ENCODE measurements at regions not wholly inside any gene's neighbourhood (a gene's known extent, or its start where the extent isn't known, plus 50 kb on each side); places are given as distances from the start of the nearest gene placed in this dataset.

- no peak for DNase-seq (ENCODE audit: low spot score)
- CTCF ChIA-PET: no interaction called here
- peaks cover 2% of the 10 kb centered on the region; the same call in 1 of the 2 replicates for H3K36me3 Mint-ChIP-seq
- H3K4me3 Mint-ChIP-seq: no peak overlapping the region
- peaks cover 9% of the 10 kb centered on the region for H3K9me3 Mint-ChIP-seq
- H3K4me1 Mint-ChIP-seq: no peaks in the 10 kb centered on the region
- TF ChIP-seq ETV6 (CRISPR knock-in tag; IDR thresholded peaks at IDR 0.05): no peak
- TF ChIP-seq ATF2 (CRISPR knock-in tag; IDR thresholded peaks at IDR 0.05; ENCODE audit: borderline replicate concordance, low read depth): no peak
- TF ChIP-seq ATF6 (CRISPR knock-in tag; IDR thresholded peaks at IDR 0.05): no peak
- TF ChIP-seq IRF1 (CRISPR knock-in tag; IDR thresholded peaks at IDR 0.05): no peak
- no peak for TF ChIP-seq CBFB (CRISPR knock-in tag; IDR thresholded peaks at IDR 0.05; ENCODE audit: low read depth)
- no peak for TF ChIP-seq E2F1 (CRISPR knock-in tag; IDR thresholded peaks at IDR 0.05)
- TF ChIP-seq SOX15 (CRISPR knock-in tag; IDR thresholded peaks at IDR 0.05): no peak
- TF ChIP-seq ZNF423 (CRISPR knock-in tag; IDR thresholded peaks at IDR 0.05): no peak
- no peak for TF ChIP-seq ZNF138 (CRISPR knock-in tag; conservative IDR thresholded peaks at IDR 0.05)
- no peak for TF ChIP-seq NR3C1 (CRISPR knock-in tag; conservative IDR thresholded peaks at IDR 0.05; ENCODE audit: low read depth)
- POLR2A ChIA-PET: no interaction called here
- H3K27me3 Mint-ChIP-seq (ENCODE audit: low read depth): peaks cover 3% of the 10 kb centered on the region; the same call in 1 of the 2 replicates
- no peak for ATAC-seq
- no peak overlapping the region for H3K27ac Mint-ChIP-seq
These were observed 117.0 kb downstream of the NXNL2 start for GRCh38 chr9:88651682-88652633.

GRCh38 chr9:88652876-88653275 is 117.9 kb downstream of the NXNL2 start:
- peaks cover 2% of the 10 kb centered on the region; the same call in 1 of the 2 replicates for H3K36me3 Mint-ChIP-seq
- H3K9me3 Mint-ChIP-seq: peaks cover 9% of the 10 kb centered on the region
- ATAC-seq (no peak), DNase-seq (ENCODE audit: low spot score) (no peak)
- H3K4me3 Mint-ChIP-seq: no peak overlapping the region
- CTCF ChIA-PET: no interaction called here
- no peak overlapping the region for H3K27ac Mint-ChIP-seq
- POLR2A ChIA-PET: no interaction called here
- no peaks in the 10 kb centered on the region for H3K4me1 Mint-ChIP-seq
- peaks cover 3% of the 10 kb centered on the region; the same call in 1 of the 2 replicates for H3K27me3 Mint-ChIP-seq (ENCODE audit: low read depth)
- TF ChIP-seq NFATC4 (CRISPR knock-in tag; IDR thresholded peaks at IDR 0.05): no peak
- TF ChIP-seq USF1 (CRISPR knock-in tag; IDR thresholded peaks at IDR 0.05): no peak
- no peak for TF ChIP-seq IRF1 (CRISPR knock-in tag; IDR thresholded peaks at IDR 0.05)
- no peak for TF ChIP-seq TP53 (CRISPR knock-in tag; IDR thresholded peaks at IDR 0.05)
- TF ChIP-seq ZNF512 (CRISPR knock-in tag; IDR thresholded peaks at IDR 0.05; ENCODE audit: borderline replicate concordance): no peak
- TF ChIP-seq ELF4 (CRISPR knock-in tag; IDR thresholded peaks at IDR 0.05; ENCODE audit: low read depth): no peak
- TF ChIP-seq PRDM15 (CRISPR knock-in tag; IDR thresholded peaks at IDR 0.05): no peak
- no peak for TF ChIP-seq GABPB1 (CRISPR knock-in tag; IDR thresholded peaks at IDR 0.05)
- no peak for TF ChIP-seq NR2C2 (CRISPR knock-in tag; IDR thresholded peaks at IDR 0.05)
- TF ChIP-seq HMGA2 (CRISPR knock-in tag; IDR thresholded peaks at IDR 0.05): no peak
- no peak for TF ChIP-seq GTF2I (CRISPR knock-in tag; conservative IDR thresholded peaks at IDR 0.05)
- no peak for TF ChIP-seq SMAD3 (CRISPR knock-in tag; IDR thresholded peaks at IDR 0.05; ENCODE audit: borderline replicate concordance)

All from WTC11 (cell line).